ENCODE measurements at regions not wholly inside any gene's neighbourhood (a gene's known extent, or its start where the extent isn't known, plus 50 kb on each side); places are given as distances from the start of the nearest gene placed in this dataset.
"Not testable (repeated sequence)": the region's sequence is repeated elsewhere in the genome, so short reads cannot be mapped to it uniquely, and the experiment has no call there.

DNA sequence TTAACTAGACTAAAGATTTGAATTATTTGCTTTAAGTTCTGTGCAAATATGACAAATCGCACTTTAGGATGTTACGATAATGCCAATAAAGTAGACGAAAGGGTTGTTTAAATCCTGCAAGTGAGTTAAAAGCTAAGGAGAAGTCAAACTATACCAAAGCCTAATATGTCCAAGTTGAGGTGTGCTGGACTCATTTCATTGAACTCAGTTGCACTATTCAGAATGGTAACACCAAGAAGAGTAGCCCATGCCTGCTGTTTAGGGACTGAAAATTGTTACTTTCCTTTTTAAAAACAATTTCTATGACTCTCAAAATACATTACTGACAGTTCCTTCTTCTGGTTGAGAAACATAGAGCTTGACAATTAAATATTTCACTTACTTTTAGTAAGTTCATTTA is 766.3 kb downstream of the DNAJB9 start:
- no peak for FAIRE-seq

DNA sequence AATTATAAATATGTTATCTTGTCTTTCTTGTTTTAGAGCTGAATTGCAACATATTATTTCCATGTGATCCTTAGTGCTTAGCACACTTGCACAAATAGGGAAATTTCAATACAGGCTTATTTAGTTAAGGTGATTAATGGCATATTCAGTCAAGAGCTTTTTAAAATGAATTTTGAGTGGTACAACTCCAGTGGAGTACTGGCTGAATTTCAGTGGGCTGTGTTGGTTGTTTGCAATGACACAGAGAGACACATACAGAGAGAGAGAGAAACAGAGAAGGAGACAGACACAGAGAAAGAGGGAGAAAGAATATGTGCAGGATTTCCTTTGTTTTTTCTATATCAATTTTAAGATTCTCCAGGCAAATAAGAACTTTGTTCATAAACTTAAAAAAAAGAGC is 766.9 kb downstream of the DNAJB9 start:
- no peak for FAIRE-seq

DNA sequence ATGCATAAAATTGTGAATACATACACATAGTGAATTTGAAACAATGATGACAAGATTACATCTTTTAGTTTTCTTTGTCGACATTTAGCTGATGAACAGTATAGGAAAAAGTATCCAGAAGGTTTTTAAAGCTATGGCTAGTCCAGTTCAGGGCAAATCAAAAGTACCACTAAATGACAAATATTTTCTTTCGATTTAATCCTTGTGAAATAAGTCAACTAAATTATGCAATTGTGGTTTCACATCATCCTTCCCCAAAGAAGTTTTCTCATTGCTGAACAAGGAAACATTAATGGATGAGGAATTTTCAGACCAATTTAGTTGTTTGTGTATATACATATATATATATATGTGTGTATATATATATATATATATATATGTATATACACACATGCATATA is 774.0 kb downstream of the DNAJB9 start:
- no peak for FAIRE-seq

DNA sequence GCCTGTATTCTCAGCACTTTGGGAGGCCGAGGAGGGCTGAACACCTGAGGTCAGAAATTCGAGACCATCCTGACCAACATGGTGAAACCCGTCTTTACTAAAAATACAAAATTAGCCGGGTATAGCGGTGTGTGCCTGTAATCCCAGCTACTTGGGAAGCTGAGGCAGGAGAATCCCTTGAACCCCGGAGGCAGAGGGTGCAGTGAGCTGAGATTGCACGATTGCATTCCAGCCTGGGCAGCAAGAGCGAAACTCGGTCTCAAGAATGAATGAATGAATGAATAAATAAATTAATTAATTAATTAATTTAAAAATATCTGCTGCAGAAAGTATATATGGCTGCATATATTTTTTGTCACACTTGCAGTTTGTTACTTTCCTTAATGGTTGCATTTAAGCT is 781.8 kb downstream of the DNAJB9 start:
- no peak for FAIRE-seq

DNA sequence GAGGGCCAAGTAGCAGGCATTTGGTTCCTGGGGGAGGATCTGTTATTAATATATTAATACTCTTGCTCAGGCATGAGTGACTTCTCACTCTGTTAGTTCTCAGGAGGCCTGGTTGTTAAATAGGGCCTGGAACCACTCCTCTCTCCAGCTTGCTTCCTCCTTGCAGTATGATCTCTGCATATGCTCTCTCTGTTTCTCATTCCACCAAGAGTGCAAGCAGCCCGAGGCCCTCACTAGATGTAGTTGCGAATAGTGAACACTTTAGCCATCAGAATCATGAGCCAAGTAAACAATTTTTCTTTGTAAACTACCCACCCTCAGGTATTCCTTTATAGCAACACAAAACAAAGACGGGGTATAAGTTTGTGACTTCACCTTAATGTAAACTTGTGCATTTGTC is 784.3 kb downstream of the DNAJB9 start:
- no peak for FAIRE-seq

DNA sequence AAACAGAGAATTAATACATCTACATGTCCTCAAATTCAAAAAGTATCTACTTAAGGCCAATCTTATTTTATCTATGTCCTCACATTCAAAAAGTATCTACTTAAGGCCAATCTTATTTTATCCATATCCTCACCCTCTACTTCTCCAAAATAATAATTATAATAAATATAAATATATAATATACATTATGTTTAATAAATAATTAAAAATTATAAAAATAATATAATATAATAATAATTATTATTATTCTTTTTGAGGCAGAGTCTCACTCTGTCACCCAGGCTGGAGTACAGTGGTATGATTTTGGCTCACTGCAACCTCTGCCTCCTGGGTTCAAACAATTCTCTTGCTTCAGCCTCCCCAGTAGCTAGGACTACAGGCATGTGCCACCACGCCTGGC is 784.9 kb downstream of the DNAJB9 start:
- no peak for FAIRE-seq

DNA sequence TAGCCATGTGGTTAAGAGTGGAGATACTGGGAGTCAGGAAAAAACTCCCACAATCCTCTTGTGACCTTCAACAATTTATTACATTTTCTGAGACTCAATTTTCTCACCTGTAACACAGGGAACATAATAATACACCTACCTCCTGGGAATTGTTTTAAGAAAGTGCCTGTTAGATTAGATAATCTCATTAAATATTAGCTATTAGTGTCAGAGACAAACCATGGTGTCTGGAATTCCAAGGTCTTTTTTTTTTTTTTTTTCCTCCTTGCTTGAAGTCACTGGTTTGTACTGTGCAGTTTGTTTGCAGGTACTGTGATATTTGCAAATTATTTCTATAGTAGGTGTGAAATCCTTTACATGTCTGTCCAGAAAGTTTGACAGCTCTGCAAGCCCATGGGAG is 806.1 kb downstream of the DNAJB9 start:
- no peak for FAIRE-seq

DNA sequence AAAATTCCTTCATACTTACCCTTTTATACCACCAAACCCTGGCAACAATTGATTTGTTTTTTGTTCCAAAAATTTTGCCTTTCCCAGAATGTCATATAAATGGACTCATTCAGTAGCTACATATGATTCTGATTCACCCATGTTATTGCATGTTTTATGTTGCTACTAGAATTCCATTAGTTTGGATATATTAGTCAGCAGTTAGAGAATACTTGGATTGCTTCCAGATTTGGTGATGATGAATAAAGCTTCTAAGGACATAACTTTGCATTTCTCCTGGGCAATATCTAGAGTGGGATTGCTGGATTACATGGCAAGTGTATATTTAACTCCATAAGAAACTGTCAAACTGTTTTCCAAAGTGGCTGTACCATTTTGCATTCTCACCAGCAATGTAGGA is 806.9 kb downstream of the DNAJB9 start:
- no peak for FAIRE-seq

DNA sequence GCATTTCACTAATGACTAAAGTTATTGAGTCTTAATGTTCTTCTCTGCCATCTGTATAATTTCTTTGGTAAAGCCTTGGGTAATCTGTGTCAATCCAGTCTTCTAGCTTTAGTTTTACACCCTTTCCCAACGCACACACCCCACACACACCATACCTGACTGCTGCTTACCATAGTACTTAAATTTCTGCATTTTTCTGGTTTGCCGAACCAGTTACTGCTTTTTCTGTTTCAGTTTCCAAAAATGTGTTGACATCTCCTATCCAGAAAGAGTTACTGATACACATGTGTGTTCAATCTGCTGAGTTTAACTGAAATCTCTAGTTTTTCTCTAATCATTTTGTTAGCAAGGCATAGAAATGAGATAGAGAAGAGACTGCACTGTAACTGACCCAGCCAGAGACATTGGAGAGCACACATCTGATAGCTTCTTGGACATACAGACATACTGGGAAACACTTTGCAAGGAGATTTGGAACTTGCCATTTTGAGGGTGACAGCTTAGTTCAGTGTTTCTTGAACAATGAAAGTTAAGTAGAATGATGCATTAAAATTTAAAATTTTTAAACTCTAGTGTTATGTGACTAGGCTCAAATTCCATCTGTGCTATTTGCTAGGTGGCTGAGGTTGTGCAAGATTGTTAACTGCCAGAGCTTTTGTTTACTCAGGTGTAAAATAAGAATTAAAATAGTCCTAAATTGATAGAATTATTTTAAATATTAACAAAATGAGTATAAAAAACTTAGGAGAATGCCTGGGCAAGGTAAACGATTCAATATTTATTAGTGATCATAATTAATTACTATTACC is 807.6 kb downstream of the DNAJB9 start:
- FAIRE-seq: no peak

DNA sequence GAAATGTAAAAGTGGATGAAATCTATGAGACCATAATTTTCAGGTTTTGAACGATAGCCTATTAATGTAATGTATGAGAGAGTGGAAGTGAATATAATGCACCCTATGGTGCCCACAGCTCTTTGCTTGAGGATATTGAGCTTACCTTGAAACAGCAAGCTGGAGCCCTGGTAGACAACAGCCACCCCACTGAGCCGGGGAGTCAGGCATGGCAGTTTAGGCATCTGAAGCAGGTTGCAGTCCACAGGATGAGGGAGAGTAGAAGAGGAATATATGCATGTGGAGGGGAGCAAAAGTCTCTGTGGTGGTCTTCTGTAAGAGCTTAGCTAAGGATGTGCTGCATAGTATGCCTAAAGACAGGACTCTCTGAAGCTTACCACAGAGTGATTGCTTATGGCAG is 817.3 kb downstream of the DNAJB9 start:
- FAIRE-seq: no peak

DNA sequence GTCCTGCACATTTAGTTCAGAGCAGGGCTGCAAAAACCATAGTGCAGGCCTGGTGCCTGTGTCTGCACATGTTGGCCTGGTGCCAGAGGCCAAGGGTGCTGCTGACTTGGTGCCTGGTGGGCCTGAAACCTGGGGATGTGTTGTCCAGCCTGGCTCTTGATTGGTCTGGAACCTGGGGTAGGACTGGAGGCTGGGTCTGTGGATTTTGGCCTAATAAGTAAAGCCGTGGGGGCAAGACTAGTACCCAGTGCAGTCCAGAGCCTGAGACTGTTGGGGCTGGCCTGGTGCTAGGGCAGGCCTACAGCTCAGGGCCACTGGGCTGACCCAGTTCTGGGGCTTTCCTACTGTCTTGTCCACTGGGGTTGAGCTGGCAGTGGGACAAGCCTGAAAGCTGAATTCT is 817.9 kb downstream of the DNAJB9 start:
- no peak for FAIRE-seq

DNA sequence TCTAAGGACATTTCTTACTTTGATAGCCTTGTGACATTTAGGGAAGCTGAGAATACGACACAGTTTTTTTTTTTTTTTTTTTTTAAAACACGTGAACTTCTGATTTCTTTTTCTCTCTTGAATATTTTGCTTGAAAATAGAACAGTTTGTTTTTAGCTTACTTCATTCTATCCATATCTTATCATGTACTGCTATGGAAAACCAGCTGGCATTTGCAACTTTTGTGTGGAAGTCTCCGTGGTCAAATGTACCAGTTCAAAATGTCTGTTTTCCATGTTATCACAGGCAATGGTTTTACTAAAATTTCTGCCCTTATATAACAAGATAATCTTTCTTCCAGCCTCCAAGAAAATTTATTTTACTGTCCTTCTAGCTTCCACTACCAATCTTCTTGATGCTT is 821.6 kb downstream of the DNAJB9 start:
- FAIRE-seq: no peak

DNA sequence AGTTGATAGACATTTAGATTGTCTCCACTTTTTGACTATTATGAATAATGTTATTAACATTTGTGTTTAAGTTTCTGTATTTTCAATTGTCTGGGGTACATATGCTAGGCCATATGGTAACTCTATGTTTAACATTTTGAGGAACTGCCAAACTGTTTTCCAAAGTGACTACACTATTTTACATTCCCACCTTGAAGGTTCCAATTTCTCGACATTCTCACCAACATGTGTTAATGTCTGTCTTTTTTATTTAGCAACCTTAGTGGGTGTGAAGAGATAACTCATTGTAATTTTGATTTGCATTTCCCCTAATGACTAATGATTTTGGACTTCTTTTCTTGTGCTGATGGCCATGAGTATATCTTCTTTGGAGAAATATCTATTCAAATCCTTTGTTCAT is 832.4 kb downstream of the DNAJB9 start:
- FAIRE-seq: no peak

DNA sequence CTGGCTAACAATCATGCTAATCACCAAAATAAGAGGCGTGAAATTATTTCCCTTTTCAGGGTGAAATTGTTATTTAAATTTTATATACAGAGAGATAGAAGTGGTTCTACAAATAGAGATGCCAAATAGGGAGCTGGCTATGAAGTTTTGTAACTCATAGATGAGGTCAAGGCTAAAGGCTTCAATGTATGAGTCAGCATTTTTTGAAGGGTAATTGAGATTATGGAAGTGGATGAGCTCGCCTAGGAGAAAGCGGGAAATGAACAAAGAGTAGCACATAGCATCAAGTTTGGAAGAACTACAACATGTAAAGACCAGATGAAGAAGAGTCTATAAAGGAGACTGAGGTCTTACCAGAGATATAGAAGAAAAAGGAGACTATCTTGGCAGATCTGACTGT is 838.1 kb downstream of the DNAJB9 start:
- no peak for FAIRE-seq

DNA sequence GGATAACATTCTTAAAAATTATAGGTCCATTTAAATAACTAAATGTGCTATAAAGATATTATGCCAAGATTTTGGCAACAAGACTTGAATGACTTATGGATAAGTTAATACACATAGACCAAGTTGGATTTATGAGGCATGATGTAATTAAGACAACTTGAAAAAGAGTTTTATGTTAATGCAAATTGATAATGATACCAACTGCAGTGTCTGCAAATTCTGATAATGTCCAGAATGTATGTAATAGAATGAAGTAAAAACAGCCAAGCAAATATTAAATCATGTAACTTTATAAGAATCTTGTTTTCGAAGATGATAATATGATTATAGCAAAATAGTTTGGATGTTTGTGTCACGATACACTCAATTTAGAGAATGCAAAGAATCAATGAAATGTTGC is 868.3 kb downstream of the DNAJB9 start:
- FAIRE-seq: no peak

DNA sequence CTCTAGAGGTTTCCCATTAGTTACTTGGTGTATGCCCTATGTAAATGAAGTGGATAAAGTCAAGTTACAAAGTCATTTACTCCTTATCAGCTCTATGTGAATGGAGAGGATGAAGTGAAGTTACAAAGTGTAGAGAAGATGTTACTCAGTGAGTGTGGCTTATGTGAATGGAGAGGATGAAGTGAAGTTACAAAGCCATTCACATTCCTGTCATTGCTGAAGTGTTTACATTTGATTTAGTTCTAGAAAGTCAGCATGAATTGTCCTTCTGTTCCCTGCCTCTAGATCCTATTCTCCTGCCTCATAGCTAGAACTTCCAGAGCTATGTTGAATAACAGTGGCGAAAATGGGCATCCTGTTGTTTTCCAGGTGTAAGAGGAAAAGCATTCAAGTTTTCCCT is 880.1 kb downstream of the DNAJB9 start:
- no peak for FAIRE-seq

DNA sequence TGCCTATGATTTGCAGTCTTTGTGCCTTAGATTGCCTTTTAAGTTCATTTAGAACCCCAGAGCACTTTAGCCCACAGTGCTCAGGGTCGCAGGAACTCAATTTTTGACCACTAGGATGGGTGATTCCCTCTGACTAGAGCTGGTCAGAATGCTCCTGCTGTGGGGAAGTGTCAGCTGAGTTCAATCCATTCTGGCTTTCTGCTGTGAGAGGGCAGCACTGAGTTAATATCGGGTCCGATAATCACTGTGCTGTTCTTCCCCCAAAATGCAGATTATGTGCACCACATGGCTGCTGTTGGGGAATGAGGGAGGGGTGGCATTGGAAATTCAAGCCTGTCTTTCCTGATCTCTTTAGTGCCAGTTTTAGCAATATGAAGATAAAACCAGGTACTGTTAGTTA is 886.4 kb downstream of the DNAJB9 start:
- FAIRE-seq: no peak

DNA sequence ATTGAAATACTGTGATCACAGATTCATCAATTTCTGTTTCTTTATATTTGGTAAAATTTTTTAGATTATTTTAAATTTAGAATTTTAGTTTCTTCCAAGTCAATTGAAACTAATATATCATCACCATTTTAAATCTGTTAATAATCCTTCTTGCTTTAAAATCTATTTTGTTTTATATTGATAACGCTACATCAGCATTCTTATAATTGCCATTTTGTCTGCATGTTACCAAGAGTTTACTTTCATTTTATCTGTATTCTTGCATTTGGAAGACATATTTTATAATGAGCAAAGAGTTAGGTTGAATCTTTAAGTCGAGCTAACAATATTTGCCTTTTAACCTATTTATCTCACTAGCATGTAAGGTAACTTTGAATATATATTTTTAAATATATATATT is 890.6 kb downstream of the DNAJB9 start:
- no peak for FAIRE-seq

DNA sequence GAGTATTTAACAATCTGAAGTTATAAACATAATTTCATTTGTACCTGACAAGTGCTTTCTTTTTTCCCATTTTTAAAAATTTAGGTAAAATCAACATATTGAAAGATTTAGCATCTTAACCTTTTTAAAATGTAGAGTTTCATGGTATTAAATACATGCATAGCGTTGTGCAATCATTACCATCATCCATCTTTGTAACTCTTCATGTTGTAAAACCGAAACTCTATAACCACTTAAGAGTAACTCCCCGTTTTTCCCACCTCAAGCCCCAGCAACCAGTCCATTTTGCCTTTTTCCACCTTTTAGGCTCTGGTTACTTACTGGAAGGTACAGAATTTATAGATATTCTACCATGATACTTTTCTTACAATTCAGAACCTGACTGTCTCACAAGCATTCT is 892.5 kb downstream of the DNAJB9 start:
- no peak for FAIRE-seq

DNA sequence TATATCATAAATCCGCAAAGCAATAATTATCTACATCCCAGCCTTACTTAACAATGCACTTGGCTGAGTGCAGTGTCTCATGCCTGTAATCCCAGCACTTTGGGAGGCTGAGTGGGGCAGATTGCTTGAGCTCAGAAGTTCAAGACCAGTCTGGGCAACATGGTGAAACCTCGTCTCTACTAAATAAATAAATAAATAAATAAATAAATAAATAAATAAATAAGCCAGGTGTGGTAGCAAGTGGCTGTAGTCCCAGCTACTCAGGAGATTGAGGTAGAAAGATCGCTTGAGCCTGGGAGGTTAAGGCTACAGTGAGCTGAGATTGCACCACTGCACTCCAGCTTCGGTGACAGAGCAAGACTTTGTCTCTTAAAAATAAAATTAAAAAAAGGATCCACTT is 898.1 kb downstream of the DNAJB9 start:
- not testable (repeated sequence) for FAIRE-seq

DNA sequence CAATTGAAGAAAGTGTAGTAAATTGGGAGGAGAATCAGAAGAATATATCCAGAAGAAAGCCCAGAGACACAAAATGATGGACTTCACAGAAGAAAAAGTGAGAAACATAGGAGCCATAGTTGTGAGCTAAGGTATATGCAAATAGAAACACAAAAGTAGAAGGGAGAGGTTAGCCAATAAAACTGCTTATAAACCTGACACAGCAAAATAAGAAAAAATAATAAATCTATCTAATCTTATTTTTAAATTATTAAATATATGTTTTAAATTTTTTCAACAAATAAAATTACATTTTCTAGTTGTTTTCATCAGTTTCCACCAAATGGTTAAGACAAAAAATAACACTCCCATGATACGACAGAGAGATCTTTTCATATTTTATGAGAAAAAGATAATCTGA is 903.5 kb downstream of the DNAJB9 start:
- no peak for FAIRE-seq

DNA sequence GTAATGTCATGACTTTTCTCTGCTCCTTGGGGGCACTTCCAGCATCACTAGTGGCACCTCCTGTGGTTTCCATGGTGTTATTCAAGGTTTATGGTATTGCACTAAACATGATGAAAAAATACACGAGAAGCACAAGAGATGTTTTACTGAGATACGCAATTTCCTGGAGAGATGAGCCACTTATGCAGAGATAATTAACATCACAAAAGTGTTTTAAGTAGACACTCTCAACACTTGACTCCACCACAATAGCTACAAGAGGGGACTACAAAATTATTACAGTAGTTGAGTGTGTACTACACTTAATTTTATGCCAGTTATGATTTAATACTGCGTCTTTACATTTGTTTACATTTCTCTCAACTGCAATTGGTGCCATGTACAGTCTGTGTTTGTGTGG is 906.7 kb downstream of the DNAJB9 start:
- no peak for FAIRE-seq

DNA sequence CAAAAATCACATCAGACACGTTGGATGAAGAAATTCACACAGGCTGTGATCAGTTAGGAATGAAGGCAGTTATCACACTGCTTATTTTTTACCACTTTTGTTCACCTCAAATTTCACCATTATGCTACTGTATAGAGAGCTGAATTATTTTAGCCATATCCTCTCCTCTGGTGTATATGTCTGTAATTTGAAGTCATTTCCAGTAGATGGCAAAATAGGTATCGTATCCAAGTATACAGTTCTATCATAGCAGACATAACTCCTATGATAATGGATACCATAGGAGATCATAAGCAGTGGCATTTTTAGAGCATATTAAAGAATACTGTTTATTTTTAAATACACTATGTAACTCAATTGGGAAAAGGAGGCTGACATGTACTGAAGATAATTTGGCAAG is 909.7 kb downstream of the DNAJB9 start:
- FAIRE-seq: no peak

DNA sequence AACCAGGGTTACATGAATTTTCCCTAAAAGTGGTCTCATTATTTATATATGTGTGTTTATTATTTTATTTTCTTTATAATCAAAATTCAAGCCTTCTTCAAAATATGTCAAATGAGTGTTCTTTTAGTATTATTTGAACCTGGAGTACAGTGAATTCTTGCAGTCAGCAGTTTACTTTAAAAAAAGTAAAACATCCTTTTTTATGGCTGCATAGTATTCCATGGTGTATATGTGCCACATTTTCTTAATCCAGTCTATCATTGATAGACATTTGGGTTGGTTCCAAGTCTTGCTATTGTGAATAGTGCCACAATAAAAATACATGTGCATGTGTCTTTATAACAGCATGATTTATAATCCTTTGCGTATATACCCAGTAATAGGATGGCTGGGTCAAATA is 920.9 kb downstream of the DNAJB9 start:
- not testable (repeated sequence) for FAIRE-seq

DNA sequence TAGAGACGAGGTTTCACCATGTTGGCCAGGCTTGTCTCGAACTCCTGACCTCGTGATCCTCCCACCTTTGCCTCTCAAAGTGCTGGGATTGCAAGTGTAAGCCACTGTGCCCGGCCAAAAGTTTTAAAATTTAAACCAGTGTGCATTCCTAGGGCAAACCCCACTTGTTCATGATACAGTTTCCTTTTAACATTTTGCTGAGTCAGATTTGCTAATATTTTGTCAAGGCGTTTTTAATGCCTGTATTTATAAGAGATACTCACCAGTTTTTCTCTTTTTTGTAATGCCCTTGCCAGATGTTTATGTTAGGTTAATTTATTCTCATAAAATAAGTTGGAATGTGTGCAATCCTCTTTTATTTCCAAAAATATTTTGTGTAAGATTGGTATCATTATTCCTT is 927.4 kb downstream of the DNAJB9 start:
- no peak for FAIRE-seq

Data from endometrium (tissue), 2 donors.